Endothelial cell of umbilical vein (primary cell): ENCODE measurements at regions not wholly inside any gene's neighbourhood (a gene's known extent, or its start where the extent isn't known, plus 50 kb on each side); places are given as distances from the start of the nearest gene placed in this dataset.

Experiments
- BruUV-seq: library from RNA; stranded (reverse); fragments of 400-500 nt; replicated peaks from 2 replicates; lab custom pipeline; 2021; lab: Mats Ljungman, UMichigan
- CTCF ChIA-PET: fragments of 300-600, 350-600 bp; sonication (Branson Sonifier 250); formaldehyde crosslinking; loops from one replicate; lab custom pipeline; 2021; ENCODE audit warnings: antibody characterized with exemption, inconsistent platforms; lab: Charles Lee
- POLR2A ChIA-PET: fragments of 300-600, 350-600 bp; sonication (Branson Sonifier 250); formaldehyde crosslinking; loops from one replicate; lab custom pipeline; 2021; ENCODE audit warnings: antibody characterized with exemption, inconsistent platforms; lab: Charles Lee
- DNase-seq: peaks from one replicate; pipeline ENCODE4 v3.0.0-alpha.2; 2011; ENCODE audit warnings: low read depth, low spot score
- FAIRE-seq: peaks from 2 replicates; lab custom pipeline; 2011; peaks lifted over from hg19 to GRCh38; lab: Jason Lieb, UNC
- H2AFZ ChIP-seq: 2 replicates; pipeline ENCODE4 v1.6.0; 2012; ENCODE audit warnings: low read depth, low read length, control low read depth, inconsistent platforms
- H3K27ac ChIP-seq: 2 replicates; pipeline ENCODE4 v1.5.1; 2011; ENCODE audit warnings: low read depth, mild to moderate bottlenecking, control low read depth, low read length, moderate library complexity; ENCODE audit not compliant: insufficient read depth
- H3K27me3 ChIP-seq, 2 experiments: 2 replicates each; pipeline versions ENCODE4 v1.6.0 to v1.6.1; 2011; ENCODE audit warnings: low read length in 2 of 2, mixed read lengths in 1 of 2; ENCODE audit not compliant: control insufficient read depth in 2 of 2, insufficient read depth in 2 of 2
- H3K36me3 ChIP-seq, 2 experiments: 2 replicates in 1 of 2; 3 replicates in 1 of 2; pipeline ENCODE4 v1.5.1; 2011; ENCODE audit warnings: low read length in 2 of 2, mild to moderate bottlenecking in 1 of 2, moderate library complexity in 1 of 2; ENCODE audit not compliant: control insufficient read depth in 2 of 2, insufficient read depth in 2 of 2; ENCODE audit errors: extremely low read depth in 1 of 2
- H3K4me1 ChIP-seq: 3 replicates; pipeline ENCODE4 v1.5.1; 2011; ENCODE audit warnings: mild to moderate bottlenecking, low read length; ENCODE audit not compliant: control insufficient read depth, insufficient read depth; ENCODE audit errors: extremely low read depth
- H3K4me2 ChIP-seq: 2 replicates; pipeline ENCODE4 v1.6.1; 2011; ENCODE audit warnings: low read length, control low read depth, mixed read lengths; ENCODE audit not compliant: insufficient read depth
- H3K4me3 ChIP-seq, 3 experiments: fragments of 200-600 bp in 1 of 3; sonication (generic), shearing (Covaris generic) in 1 of 3; replicated peaks in 1 of 3; 2 replicates each; pipeline ENCODE4 v1.5.1; 2011 to 2016; ENCODE audit warnings: control low read depth in 3 of 3, low read length in 3 of 3, mild to moderate bottlenecking in 2 of 3, inconsistent platforms in 1 of 3, low read depth in 1 of 3, moderate library complexity in 1 of 3; ENCODE audit not compliant: insufficient read depth in 1 of 3
- H3K79me2 ChIP-seq: 2 replicates; pipeline ENCODE4 v1.6.0; 2012; ENCODE audit warnings: low read length, inconsistent platforms; ENCODE audit not compliant: control insufficient read depth, insufficient read depth
- H3K9ac ChIP-seq: replicated peaks from 2 replicates; pipeline ENCODE3; 2011; ENCODE audit warnings: low read length, control low read depth; ENCODE audit not compliant: insufficient read depth; ENCODE audit errors: extremely low read depth
- H3K9me1 ChIP-seq: replicated peaks from 3 replicates; pipeline ENCODE4 v1.6.0; 2011; ENCODE audit warnings: mild to moderate bottlenecking, low read length; ENCODE audit not compliant: control insufficient read depth, insufficient read depth; ENCODE audit errors: extremely low read depth
- H3K9me3 ChIP-seq: replicated peaks from 2 replicates; pipeline ENCODE4 v1.5.1; 2012; ENCODE audit warnings: low read length, inconsistent platforms; ENCODE audit not compliant: control insufficient read depth, insufficient read depth
- H4K20me1 ChIP-seq: replicated peaks from 2 replicates; pipeline ENCODE3; 2011; ENCODE audit warnings: mild to moderate bottlenecking, low read length; ENCODE audit not compliant: control insufficient read depth, insufficient read depth; ENCODE audit errors: extremely low read depth
- FOS ChIP-seq: IDR thresholded peaks from 2 replicates; pipeline ENCODE4 v1.6.1; 2011; ENCODE audit warnings: mild to moderate bottlenecking, low read length, moderate library complexity, borderline replicate concordance; ENCODE audit not compliant: insufficient read depth
- POLR2A ChIP-seq: IDR thresholded peaks from 2 replicates; pipeline ENCODE4 v1.6.1; 2012; ENCODE audit warnings: low read depth, mild to moderate bottlenecking, control low read depth, low read length
- POLR2AphosphoS5 ChIP-seq: IDR thresholded peaks from 2 replicates; pipeline ENCODE4 v1.6.1; 2012; ENCODE audit warnings: low read depth, mild to moderate bottlenecking, control low read depth, low read length, moderate library complexity; ENCODE audit not compliant: insufficient read depth
- dilution Hi-C: fragments of 300-500 bp; cut with MboI; formaldehyde crosslinking; loops from one replicate; pipeline ENCODE4 v1.15.0; 2019; ENCODE audit warnings: low sequenced_read_pairs; ENCODE audit not compliant: extremely low pct_ligation_motif_present
- intact Hi-C: fragments of 100-400 bp; cut with micrococcal nuclease; formaldehyde crosslinking; loops from one replicate; pipeline ENCODE4 v1.10.0; 2022
- TF ChIP-seq, protein P1 (sequence below), 2 donors: IDR thresholded peaks; 1 replicate in 1 of 2; 2 replicates in 1 of 2; pipeline ENCODE4 v1.5.1; 2011; ENCODE audit warnings: low read length in 2 of 2, mild to moderate bottlenecking in 2 of 2, moderate library complexity in 2 of 2, control low read depth in 1 of 2, inconsistent platforms in 1 of 2, low read depth in 1 of 2; ENCODE audit not compliant: insufficient read depth in 1 of 2; ENCODE audit errors: extremely low read depth in 1 of 2

DNA sequence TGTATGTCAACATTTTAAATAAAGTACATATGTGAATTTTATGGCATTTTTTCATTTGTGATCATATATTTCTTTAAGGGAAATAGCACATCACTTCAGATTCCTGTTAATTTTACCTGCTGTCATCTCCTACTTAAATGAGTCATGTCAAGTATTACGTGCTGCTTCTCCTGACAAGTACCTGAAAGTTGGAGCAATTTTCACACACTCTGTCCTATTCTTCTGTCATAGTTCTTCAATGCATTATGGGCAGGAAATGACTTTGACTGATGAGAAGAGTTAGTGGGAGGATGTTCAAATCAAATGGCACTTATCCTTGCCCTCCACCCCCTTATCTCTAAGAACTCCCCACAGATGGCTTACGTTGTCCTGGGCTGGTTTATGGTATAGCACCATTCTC is 64.2 kb upstream of the SYTL5 start:
- no peak overlapping the region for H3K4me3 ChIP-seq
- H3K4me1 ChIP-seq = no peaks in the 10 kb centered on the region
- H3K36me3 ChIP-seq = no peaks in the 10 kb centered on the region
- H3K27me3 ChIP-seq = no peaks in the 10 kb centered on the region
- no peak overlapping the region for H3K4me2 ChIP-seq
- H2AFZ ChIP-seq = no peak overlapping the region
- intact Hi-C loops (no loop called here), dilution Hi-C loops (no loop called here)
- no peak overlapping the region for H3K27ac ChIP-seq
- DNase-seq (no peak), FAIRE-seq (no peak)
- no peaks in the 10 kb centered on the region for H4K20me1 ChIP-seq
- POLR2A ChIA-PET = no interaction called here
- no peak overlapping the region for H3K9ac ChIP-seq
- H3K79me2 ChIP-seq = no peaks in the 10 kb centered on the region
- TF ChIP-seq, protein P1, sequence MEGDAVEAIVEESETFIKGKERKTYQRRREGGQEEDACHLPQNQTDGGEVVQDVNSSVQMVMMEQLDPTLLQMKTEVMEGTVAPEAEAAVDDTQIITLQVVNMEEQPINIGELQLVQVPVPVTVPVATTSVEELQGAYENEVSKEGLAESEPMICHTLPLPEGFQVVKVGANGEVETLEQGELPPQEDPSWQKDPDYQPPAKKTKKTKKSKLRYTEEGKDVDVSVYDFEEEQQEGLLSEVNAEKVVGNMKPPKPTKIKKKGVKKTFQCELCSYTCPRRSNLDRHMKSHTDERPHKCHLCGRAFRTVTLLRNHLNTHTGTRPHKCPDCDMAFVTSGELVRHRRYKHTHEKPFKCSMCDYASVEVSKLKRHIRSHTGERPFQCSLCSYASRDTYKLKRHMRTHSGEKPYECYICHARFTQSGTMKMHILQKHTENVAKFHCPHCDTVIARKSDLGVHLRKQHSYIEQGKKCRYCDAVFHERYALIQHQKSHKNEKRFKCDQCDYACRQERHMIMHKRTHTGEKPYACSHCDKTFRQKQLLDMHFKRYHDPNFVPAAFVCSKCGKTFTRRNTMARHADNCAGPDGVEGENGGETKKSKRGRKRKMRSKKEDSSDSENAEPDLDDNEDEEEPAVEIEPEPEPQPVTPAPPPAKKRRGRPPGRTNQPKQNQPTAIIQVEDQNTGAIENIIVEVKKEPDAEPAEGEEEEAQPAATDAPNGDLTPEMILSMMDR (IDR thresholded peaks at IDR 0.05; ENCODE audit: extremely low read depth in 1 of 2, insufficient read depth in 1 of 2, low read depth in 1 of 2, low read length in 2 of 2) = no peak
- TF ChIP-seq POLR2AphosphoS5 (no peak), FOS (no peak)
- CTCF ChIA-PET = no interaction called here
- H3K9me1 ChIP-seq = no peaks in the 10 kb centered on the region
- no TSS peak for BruUV-seq
- H3K9me3 ChIP-seq = no peaks in the 10 kb centered on the region

DNA sequence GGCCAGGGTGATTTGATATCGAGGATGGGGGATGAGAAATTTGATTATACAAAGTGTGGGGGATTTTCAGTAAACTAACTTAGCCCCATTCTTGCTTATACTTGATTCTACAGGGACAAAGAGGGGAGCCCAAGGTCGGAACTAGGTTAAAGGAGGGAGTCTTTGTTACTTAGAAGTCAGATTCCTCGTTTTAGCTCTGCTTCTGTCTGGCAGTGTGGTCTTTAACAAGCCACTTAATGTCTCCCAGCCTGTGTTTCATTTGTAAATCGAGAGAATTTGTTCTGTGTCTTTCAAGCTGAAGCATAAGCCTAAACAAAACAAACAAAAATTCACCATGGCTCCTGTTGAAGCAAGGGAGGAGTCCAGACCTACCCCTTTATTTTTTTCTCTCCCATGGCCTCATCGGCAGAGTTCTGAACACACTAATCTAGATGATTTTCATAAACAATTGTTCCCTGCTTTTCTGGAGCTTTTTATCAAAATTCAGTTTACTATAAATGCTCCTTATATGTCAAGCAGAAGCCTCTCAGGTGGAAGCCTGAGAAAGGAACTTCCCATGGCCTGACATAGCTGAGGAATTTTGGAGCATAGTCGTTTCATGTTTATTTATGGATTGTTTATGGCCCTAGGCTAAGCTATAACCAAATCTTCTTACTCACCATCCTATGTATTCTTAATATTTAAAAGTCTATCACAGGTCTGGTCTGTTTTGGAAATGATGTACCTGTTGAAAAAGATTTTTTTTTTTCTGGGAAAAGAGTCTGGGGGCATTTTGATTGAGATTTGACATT is 62.6 kb upstream of the SYTL5 start:
- CTCF ChIA-PET = no interaction called here
- Histone ChIP-seq H3K27me3 (no peaks in the 10 kb centered on the region), H4K20me1 (no peaks in the 10 kb centered on the region), H3K4me1 (no peaks in the 10 kb centered on the region), H3K4me2 (no peak overlapping the region), H3K4me3 (no peak overlapping the region), H2AFZ (no peak overlapping the region), H3K79me2 (no peaks in the 10 kb centered on the region), H3K27ac (no peak overlapping the region), H3K9ac (no peak overlapping the region), H3K9me3 (no peaks in the 10 kb centered on the region), H3K36me3 (no peaks in the 10 kb centered on the region), H3K9me1 (no peaks in the 10 kb centered on the region)
- intact Hi-C loops (no loop called here), dilution Hi-C loops (no loop called here)
- POLR2A ChIA-PET = no interaction called here
- no TSS peak for BruUV-seq
- TF ChIP-seq POLR2A = no peak
- DNase-seq (no peak), FAIRE-seq (no peak)
